NOMO-1 treated with dmso at 0.1 percent for 144 hours (cell line): ENCODE measurements at regions not wholly inside any gene's neighbourhood (a gene's known extent, or its start where the extent isn't known, plus 50 kb on each side); places are given as distances from the start of the nearest gene placed in this dataset.

Experiments
- DNase-seq: peaks from one replicate; lab custom pipeline; 2025; ENCODE audit not compliant: unreplicated experiment; lab: John Stamatoyannopoulos, UW

GRCh38 chr11:122355968-122356367 lies 240.0 kb upstream of the BLID start:
- no peak for DNase-seq

DNA sequence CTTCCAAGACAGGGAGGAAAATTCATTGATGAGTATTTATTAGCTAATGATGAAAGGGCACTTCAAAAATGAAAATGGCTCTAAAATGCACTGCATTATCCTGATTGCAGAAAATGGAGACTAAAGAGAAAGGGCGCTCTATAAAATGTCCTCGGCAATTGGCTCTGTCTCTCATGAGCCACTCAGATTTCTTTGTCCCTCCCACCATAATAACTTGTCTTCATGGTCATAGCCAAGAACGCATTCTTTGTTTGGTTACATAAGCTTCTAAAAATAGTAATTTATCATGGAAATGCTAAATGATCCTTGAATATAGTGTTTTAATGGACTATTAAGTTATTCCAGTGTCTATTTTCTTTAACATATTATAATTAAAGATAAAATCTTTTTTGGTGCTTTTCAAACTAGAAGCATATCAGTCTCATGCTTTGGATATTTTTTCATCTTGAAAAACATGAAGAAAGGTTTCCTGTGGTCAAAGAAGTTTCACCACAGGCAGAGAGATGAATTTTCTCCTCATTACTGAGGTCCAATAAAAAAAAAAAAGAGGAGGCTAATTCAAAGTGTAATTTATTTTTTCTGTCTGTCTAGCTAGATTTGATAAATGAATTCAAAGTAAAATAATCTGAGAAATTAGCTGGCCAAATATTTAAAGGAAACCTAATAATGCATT lies 238.1 kb upstream of the BLID start:
- DNase-seq = no peak

DNA sequence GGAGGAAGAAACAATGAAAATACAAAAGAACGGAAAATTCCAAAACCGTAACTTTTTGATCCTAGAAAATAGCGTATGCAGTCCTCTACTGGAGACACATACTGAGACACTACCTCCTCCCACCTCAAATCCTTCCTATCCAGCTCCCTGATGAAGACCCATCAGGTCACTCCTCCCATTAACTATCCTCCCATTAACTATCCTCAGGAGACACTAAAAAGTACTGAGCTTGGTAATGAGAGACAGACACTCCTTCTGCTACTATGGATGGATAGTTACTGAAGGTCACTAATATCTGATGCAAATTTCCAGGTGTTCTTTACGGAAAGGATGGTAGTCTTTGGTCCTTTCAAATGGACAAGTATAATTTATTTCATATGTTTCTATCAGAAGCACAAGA lies 237.5 kb upstream of the BLID start:
- no peak for DNase-seq

DNA sequence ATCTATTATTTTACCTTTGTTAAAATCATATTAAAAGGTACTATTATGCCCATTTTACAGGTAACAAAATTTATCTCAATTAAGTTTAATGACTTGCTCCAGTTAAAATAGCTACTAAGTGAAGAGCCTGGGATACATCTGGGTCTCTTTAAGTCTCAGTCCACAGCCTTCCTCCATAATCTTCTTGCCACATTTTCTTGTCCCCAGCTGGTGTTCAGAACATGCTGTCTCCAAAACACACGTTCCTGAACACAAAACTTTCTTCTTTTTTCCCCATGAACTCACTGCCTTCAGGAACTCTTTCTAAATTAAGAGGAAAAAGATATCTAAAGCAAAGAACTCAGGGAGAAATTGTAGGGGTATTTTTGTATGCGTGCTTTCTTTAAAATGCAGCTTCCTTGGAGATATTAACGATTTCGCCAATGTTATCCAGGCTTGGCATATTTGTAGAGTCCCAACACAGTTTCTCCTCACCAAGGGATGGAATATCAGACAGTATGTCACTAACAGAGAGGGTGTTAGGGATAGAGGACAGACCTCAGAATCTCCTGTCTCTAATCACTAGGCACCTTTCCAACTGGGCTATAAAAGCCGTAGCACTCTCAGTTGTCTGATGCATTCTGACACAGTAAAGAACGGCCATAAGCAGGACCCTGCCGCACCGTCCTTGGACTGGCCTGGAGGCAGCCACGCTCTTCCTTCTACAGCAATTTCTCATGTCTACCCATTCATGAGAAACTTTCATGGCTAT lies 232.8 kb upstream of the BLID start:
- DNase-seq = no peak

DNA sequence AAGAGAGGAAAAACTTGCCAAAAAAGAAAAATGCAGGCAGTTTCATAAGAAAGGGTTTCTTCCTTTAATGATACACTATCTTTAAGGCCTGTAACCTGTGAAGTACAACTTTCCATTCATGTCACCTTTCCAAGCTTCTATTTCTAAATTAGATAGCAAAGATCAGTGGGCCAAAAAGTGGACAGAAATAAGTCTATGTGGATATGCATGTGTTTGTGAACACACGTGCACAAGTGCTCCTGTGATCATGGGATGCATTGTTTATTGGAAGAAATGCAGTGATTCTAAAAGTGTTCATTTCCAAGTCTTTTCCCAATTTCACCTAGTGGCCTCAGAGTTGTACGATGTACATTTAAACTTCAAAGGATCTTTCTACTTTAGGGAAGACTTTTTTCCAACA lies 230.0 kb upstream of the BLID start:
- no peak for DNase-seq

- no peak for DNase-seq
These were observed 229.6 kb upstream of the BLID start for GRCh38 chr11:122345586-122345985.

DNA sequence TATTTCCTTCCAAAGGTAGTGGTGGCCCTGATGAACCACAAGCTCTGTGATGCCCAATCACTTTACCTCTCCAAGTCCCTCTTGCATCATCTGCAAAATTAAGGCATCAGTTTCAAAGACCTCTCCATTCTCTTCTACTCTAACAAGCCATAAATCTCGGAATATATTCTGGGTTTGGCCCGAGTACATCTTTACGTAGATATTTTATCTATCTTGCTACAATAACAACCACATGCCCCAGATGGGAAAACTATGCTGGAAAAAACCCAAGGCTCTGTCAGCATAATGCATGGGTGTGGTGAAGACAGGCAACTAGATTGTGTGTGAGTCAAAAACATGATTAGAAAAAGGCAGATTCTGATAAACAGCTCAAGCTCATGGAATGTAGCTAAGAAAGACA lies 228.2 kb upstream of the BLID start:
- DNase-seq = no peak

DNA sequence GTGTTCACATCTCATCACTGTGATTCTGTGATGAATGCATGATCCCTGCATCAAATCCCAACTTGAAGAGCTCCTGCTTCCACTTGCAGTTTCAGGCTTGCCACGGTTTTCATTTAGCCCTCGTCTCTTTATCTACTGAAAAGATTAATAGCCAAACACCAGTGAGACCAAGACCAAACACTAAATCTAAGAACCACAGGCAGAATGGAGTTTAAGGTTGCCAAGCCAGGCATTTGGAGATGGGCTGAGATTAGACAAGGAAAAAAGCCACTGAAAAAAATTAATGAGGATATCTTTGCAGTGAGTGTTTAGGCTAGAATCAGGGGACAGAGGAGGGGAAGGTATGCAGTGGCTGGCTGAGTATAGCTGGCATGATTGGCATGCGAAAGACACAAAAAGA lies 227.2 kb upstream of the BLID start:
- no peak for DNase-seq

DNA sequence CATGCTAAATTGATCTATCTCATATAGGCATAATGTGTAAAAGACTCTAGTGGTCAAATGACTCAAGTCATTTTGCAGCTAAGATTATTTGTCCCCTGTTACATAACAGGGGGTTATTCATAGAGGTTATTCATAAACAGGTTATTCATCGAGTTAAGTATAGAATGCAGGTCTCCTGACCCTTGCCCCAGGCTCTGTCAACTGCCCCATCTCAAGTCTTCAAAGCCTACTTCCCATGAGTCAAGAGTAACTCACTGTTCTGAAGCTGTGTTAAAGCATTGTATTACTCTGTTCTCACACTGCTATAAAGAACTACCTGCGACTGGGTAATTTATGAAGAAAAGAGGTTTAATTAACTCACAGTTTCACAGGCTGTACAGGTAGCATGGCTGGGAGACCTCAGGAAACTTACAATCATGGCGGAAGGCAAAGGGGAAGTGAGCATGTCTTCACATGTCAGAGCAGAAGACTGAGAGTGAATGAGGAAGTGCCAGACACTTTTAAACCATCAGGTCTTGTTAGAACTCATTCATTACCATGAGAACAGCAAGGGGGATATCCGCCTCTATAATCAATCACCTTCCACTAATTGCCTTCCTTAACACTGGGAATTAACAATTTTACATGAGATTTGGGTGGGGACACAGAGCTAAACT lies 226.2 kb upstream of the BLID start:
- DNase-seq = peak; percentile 18

- no peak for DNase-seq
These were observed 225.5 kb upstream of the BLID start for GRCh38 chr11:122341477-122341876.

GRCh38 chr11:122340607-122341290 lies 224.7 kb upstream of the BLID start:
- DNase-seq = no peak

DNA sequence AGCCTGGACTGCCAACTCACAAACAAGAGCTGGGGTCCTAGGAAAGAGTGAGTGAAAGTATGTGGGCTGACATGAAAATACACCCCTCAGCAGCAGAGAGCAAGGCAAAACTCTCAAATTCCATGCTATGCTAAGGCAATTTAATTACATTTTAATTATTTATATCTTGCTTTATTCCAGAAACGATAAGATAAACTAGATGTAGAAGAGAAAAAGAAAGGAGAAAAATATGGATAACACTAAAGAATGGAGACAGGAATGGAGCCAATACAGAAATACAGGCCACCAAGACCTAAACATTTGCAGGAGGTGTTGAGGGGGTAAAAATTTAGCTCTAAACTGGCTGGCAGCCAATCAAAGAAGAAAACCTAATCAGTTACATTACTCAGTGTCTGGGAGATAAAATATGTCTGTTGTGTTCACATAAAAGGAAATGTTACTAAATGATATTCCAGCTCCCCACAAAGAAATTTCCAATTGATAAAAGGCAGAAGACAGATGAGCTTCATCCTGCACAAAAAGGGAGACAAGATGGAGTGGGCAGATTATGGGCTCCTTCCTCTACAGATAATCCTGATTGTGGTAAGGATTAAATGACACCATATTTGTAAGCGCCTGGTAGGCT lies 223.5 kb upstream of the BLID start:
- no peak for DNase-seq

- no peak for DNase-seq
These were observed 221.7 kb upstream of the BLID start for GRCh38 chr11:122337704-122338103.

DNA sequence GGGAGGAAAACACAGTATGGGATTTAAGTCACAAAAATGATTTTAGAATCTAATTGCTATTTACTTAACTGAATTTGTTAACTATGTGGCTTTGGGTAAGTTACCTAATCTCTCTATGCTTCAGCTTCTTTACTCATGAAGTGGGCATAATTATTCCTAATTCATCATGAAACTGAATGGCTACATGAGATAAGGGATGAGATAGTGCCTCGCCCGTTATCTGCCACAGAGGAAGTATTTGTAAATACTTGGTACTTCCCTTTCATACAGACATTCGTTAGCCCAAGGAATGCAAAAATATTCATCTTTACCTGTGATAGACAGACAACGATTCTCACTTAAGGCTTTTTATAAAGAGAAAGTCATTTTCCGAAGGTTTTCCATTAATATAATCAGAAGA lies 221.2 kb upstream of the BLID start:
- no peak for DNase-seq

- DNase-seq = no peak
These were observed 220.7 kb upstream of the BLID start for GRCh38 chr11:122336706-122337105.

- DNase-seq = no peak
These were observed 218.7 kb upstream of the BLID start for GRCh38 chr11:122334546-122335339.

GRCh38 chr11:122333467-122333866 lies 217.5 kb upstream of the BLID start:
- no peak for DNase-seq

DNA sequence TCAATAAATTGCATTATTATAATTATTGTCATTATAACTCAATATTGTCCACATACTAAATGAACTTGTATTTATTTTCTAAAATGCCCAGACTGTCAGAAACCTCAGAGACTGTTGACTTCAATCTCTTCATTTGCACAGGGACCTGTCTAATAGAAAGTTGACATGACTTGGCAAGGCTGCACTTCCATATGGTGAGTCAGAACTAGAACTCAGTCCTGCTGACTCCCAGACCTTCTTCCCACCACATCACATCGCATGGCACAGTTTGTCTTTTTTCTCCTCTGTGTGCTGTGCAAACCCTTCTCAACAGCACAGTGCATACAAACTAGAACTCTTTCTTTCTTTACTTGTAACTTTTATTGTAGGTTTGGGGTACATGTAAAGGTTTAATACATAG lies 215.1 kb upstream of the BLID start:
- DNase-seq = no peak

GRCh38 chr11:122330279-122330965 lies 214.4 kb upstream of the BLID start:
- DNase-seq = no peak

DNA sequence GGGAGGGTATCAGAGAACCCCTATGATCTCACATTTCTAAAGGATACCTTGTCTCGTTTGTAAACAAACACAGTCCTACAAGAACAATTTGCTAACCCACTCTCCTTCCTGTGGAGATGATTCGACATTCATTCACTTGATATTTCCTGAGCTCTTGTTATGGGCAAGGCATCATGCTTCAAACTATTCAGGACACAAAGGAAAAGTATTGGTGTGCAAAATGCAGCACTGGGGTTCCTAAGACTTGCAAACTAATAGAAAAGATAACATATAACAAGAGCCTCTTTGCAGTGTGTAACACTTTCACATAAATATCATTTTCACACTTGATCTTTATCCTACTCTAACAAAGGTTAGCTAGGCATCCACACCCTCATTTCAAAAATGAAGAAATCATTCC lies 211.5 kb upstream of the BLID start:
- DNase-seq = no peak
